KMS-11 (cell line): ENCODE measurements at regions not wholly inside any gene's neighbourhood (a gene's known extent, or its start where the extent isn't known, plus 50 kb on each side); places are given as distances from the start of the nearest gene placed in this dataset.

Experiments used
- H2AFZ ChIP-seq: fragments of 200-600 bp; sonication (generic); 2 replicates; pipeline ENCODE4 v1.6.1; 2016; ENCODE audit warnings: antibody characterized with exemption, mixed run types, low read depth
- H3K27ac ChIP-seq: fragments of 200-600 bp; sonication (generic); 2 replicates; pipeline ENCODE4 v1.6.1; 2016; ENCODE audit warnings: mild to moderate bottlenecking, mixed run types
- H3K27me3 ChIP-seq: fragments of 200-600 bp; sonication (generic); 2 replicates; pipeline ENCODE4 v1.6.1; 2017; ENCODE audit warnings: mild to moderate bottlenecking, low read depth, mixed run types, moderate library complexity; ENCODE audit not compliant: insufficient read depth
- H3K36me3 ChIP-seq: fragments of 200-600 bp; sonication (generic); 2 replicates; pipeline ENCODE4 v1.6.1; 2017; ENCODE audit warnings: mild to moderate bottlenecking, mixed run types; ENCODE audit not compliant: insufficient read depth
- H3K4me1 ChIP-seq: fragments of 200-600 bp; sonication (generic); 2 replicates; pipeline ENCODE4 v1.6.1; 2016; ENCODE audit warnings: mild to moderate bottlenecking, low read depth, mixed run types; ENCODE audit not compliant: poor library complexity, severe bottlenecking
- H3K4me2 ChIP-seq: fragments of 200-600 bp; sonication (generic); 2 replicates; pipeline ENCODE4 v1.7.0; 2016; ENCODE audit warnings: mild to moderate bottlenecking, mixed run types
- H3K4me3 ChIP-seq: fragments of 200-600 bp; sonication (generic); IDR thresholded peaks from 2 replicates; pipeline ENCODE4 v1.6.1; 2017; ENCODE audit warnings: low read depth, low read length, mixed read lengths; ENCODE audit not compliant: insufficient read depth
- H3K79me2 ChIP-seq: fragments of 200-600 bp; sonication (generic); 2 replicates; pipeline ENCODE4 v1.6.1; 2016; ENCODE audit warnings: low read depth, mixed run types; ENCODE audit not compliant: insufficient read depth
- H3K9ac ChIP-seq: fragments of 200-600 bp; sonication (generic); 2 replicates; pipeline ENCODE4 v1.6.1; 2016; ENCODE audit warnings: mild to moderate bottlenecking, mixed run types
- H4K20me1 ChIP-seq: fragments of 200-600 bp; sonication (generic); 2 replicates; pipeline ENCODE4 v1.6.1; 2016; ENCODE audit warnings: mild to moderate bottlenecking, mixed run types; ENCODE audit not compliant: insufficient read depth
- TF ChIP-seq, protein P1 (sequence below): fragments of 200-600 bp; sonication (generic); conservative IDR thresholded peaks from 2 replicates; pipeline ENCODE4 v1.6.1; 2017; ENCODE audit warnings: low read depth, mild to moderate bottlenecking, antibody characterized with exemption, low read length, moderate library complexity, mixed read lengths

DNA sequence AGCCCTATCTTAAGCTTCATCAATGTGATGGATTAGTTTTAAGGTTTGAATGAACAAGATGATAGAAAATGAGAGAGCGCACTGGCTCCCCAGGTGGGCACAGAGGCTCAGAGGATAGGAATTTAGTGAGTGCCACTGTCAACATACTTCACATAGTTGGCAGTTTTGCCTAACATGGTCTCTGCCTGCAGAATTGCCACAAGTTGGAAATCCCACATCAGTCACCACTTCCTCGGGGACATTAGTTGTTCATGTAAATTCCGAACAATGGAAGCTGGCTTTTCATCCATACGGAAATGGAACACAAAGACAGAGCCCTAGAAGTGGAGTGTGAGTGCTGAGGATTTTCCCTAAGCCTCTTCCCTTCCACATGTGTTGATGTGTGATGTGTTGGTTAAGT, 123.9 kb upstream of the PHACTR1 start:
- Histone ChIP-seq H3K36me3 (no peaks in the 10 kb centered on the region), H4K20me1 (no peaks in the 10 kb centered on the region), H3K4me2 (no peak overlapping the region), H3K4me1 (no peaks in the 10 kb centered on the region), H3K79me2 (no peaks in the 10 kb centered on the region), H3K27me3 (no peaks in the 10 kb centered on the region), H3K4me3 (no peak overlapping the region), H3K27ac (no peak overlapping the region), H2AFZ (no peak overlapping the region), H3K9ac (no peak overlapping the region)
- TF ChIP-seq, protein P1, sequence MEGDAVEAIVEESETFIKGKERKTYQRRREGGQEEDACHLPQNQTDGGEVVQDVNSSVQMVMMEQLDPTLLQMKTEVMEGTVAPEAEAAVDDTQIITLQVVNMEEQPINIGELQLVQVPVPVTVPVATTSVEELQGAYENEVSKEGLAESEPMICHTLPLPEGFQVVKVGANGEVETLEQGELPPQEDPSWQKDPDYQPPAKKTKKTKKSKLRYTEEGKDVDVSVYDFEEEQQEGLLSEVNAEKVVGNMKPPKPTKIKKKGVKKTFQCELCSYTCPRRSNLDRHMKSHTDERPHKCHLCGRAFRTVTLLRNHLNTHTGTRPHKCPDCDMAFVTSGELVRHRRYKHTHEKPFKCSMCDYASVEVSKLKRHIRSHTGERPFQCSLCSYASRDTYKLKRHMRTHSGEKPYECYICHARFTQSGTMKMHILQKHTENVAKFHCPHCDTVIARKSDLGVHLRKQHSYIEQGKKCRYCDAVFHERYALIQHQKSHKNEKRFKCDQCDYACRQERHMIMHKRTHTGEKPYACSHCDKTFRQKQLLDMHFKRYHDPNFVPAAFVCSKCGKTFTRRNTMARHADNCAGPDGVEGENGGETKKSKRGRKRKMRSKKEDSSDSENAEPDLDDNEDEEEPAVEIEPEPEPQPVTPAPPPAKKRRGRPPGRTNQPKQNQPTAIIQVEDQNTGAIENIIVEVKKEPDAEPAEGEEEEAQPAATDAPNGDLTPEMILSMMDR = no peak

DNA sequence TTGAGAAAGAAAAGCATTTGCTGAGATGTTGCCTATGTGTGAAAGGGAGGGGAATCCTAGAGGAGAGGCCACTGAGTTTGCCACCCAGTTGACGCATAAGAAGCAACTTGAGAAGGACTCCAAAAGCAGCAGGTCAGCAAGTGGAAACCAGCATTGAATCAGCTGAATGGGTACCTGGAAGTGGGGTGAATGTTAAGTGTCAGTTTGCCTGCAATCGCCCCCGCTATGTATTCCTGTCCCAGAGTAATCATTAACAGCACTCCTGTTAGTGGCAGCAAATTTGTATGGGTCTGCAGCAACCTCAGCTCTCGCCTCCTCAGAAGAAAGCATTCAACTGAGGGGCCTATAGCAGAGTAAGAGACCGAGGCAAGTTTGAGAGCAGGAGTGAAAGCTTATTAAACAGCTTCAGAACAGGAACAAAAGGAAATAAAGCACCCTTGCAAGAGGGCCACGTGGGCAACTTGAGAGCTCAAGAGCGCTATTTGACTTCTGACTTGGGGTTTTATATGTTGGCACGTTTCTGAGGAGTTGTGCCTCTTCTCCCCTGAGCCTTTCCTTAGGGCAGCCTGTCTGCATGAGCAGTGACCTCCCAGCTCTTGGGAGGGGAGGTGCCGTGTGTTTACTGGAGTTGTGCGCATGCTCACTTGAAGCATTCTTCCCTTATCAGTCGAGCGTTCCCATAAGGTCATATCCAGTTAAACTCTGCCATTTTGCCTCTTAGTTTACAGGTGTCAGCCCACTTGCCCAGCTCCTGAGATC, 122.6 kb upstream of the PHACTR1 start:
- no peak overlapping the region for H3K27ac ChIP-seq
- H3K4me3 ChIP-seq = no peak overlapping the region
- H3K27me3 ChIP-seq = no peaks in the 10 kb centered on the region
- no peak overlapping the region for H2AFZ ChIP-seq
- TF ChIP-seq, protein P1 = no peak
- no peak overlapping the region for H3K9ac ChIP-seq
- no peaks in the 10 kb centered on the region for H4K20me1 ChIP-seq
- H3K4me1 ChIP-seq = no peaks in the 10 kb centered on the region
- no peak overlapping the region for H3K4me2 ChIP-seq
- H3K79me2 ChIP-seq = no peaks in the 10 kb centered on the region
- H3K36me3 ChIP-seq = no peaks in the 10 kb centered on the region

DNA sequence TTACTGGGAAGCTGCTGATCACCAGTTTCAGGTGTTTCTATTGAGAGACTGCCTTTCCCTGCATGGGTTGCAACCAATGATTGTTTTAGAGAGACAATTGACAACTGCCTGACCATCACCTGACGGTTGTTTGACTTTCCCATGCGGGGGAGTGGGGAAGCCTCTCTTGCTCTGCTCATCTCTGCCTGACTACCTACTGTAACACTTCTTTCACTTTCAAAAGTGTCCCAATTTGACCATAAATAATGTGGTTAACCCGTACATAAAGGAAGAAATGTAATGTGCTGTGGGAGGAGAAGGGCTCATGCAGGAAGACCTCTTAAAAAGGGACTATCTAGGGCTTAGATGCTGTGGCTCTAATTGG, 122.1 kb upstream of the PHACTR1 start:
- no peaks in the 10 kb centered on the region for H3K79me2 ChIP-seq
- no peak overlapping the region for H3K27ac ChIP-seq
- no peak overlapping the region for H3K4me3 ChIP-seq
- H3K9ac ChIP-seq = no peak overlapping the region
- no peak overlapping the region for H3K4me2 ChIP-seq
- H4K20me1 ChIP-seq = no peaks in the 10 kb centered on the region
- H3K4me1 ChIP-seq = no peaks in the 10 kb centered on the region
- H2AFZ ChIP-seq = no peak overlapping the region
- no peaks in the 10 kb centered on the region for H3K36me3 ChIP-seq
- no peaks in the 10 kb centered on the region for H3K27me3 ChIP-seq
- TF ChIP-seq, protein P1 = no peak

DNA sequence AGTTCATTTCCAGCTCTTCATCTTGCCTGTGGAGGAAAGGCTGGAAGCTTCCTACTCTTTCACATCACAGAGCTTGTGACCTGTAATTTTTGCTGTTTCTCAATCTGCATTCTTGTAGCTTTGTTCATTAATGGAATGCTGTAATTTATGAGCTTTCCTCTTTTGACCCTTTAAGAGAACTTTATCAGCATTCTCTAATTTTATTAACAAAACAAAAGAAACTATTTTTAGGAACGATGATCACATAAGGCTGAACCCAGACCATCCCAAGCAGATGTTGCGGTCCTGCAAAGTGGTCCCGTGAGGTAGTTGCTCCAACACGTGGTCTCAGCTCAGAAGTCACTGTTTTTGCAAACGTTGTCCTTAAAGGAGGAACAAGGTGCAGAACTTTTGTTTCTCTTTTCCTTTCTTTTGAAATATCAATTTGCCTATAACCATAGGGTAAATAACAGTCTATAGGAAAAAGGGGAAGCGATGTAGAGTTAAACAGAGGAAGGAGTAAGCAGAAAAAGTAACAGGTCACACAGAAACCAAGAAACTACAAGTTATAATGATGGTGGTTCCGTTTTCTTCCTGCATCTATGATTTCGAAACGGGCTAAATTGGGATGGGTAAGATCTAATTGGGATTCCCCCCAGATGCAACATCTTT, 121.3 kb upstream of the PHACTR1 start:
- no peaks in the 10 kb centered on the region for H3K4me1 ChIP-seq
- no peaks in the 10 kb centered on the region for H4K20me1 ChIP-seq
- no peak overlapping the region for H2AFZ ChIP-seq
- no peaks in the 10 kb centered on the region for H3K36me3 ChIP-seq
- no peak overlapping the region for H3K27ac ChIP-seq
- no peaks in the 10 kb centered on the region for H3K79me2 ChIP-seq
- H3K27me3 ChIP-seq = no peaks in the 10 kb centered on the region
- H3K9ac ChIP-seq = no peak overlapping the region
- H3K4me2 ChIP-seq = no peak overlapping the region
- H3K4me3 ChIP-seq = no peak overlapping the region
- TF ChIP-seq, protein P1 = no peak
